GM21717 (cell line): ENCODE measurements at regions not wholly inside any gene's neighbourhood (a gene's known extent, or its start where the extent isn't known, plus 50 kb on each side); places are given as distances from the start of the nearest gene placed in this dataset.

Experiments used
- ATAC-seq: cut with Tn5 transposase; IDR thresholded peaks from one replicate; pipeline ENCODE4 v1.9.1; 2021; ENCODE audit warnings: mild to moderate bottlenecking, moderate library complexity; ENCODE audit not compliant: unreplicated experiment

GRCh38 chr11:128407962-128408361 is 179.4 kb downstream of the ETS1 start:
- no peak for ATAC-seq

GRCh38 chr11:128405714-128406662 is 181.4 kb downstream of the ETS1 start:
- ATAC-seq: peak; percentile 73

- ATAC-seq: no peak
These were observed 182.2 kb downstream of the ETS1 start for GRCh38 chr11:128405112-128405511.

GRCh38 chr11:128404437-128404836 is 182.9 kb downstream of the ETS1 start:
- ATAC-seq: no peak

GRCh38 chr11:128400382-128401203 is 186.8 kb downstream of the ETS1 start:
- no peak for ATAC-seq

GRCh38 chr11:128399251-128400121 is 187.9 kb downstream of the ETS1 start:
- peak; percentile 80 for ATAC-seq

- ATAC-seq: peak; percentile 44
These were observed 188.7 kb downstream of the ETS1 start for GRCh38 chr11:128398517-128399250.

- no peak for ATAC-seq
These were observed 190.0 kb downstream of the ETS1 start for GRCh38 chr11:128397362-128397761.

GRCh38 chr11:128394431-128395089 is 192.8 kb downstream of the ETS1 start:
- no peak for ATAC-seq

- ATAC-seq: no peak
These were observed 195.1 kb downstream of the ETS1 start for GRCh38 chr11:128392259-128392658.

- no peak for ATAC-seq
These were observed 195.5 kb downstream of the ETS1 start for GRCh38 chr11:128391811-128392210.

- ATAC-seq: no peak
These were observed 197.1 kb downstream of the ETS1 start for GRCh38 chr11:128390246-128390645.

GRCh38 chr11:128389461-128389976 is 197.8 kb downstream of the ETS1 start:
- no peak for ATAC-seq

GRCh38 chr11:128388206-128388815 is 199.0 kb downstream of the ETS1 start:
- ATAC-seq: no peak

GRCh38 chr11:128379587-128380580 is 207.5 kb downstream of the ETS1 start:
- no peak for ATAC-seq

- ATAC-seq: no peak
These were observed 211.4 kb downstream of the ETS1 start for GRCh38 chr11:128375961-128376360.

- no peak for ATAC-seq
These were observed 213.3 kb downstream of the ETS1 start for GRCh38 chr11:128374026-128374425.

- ATAC-seq: no peak
These were observed 214.4 kb downstream of the ETS1 start for GRCh38 chr11:128372977-128373376.
